ENCODE measurements at regions not wholly inside any gene's neighbourhood (a gene's known extent, or its start where the extent isn't known, plus 50 kb on each side); places are given as distances from the start of the nearest gene placed in this dataset.

- intact Hi-C loops (cut with DNase I), result no loop called here
- no peak for DNase-seq
These were observed 277.4 kb downstream of the TNS1 start for GRCh38 chr2:217725409-217725808.

- no peak for DNase-seq
- intact Hi-C loops (cut with DNase I), result no loop called here
These were observed 278.3 kb downstream of the TNS1 start for GRCh38 chr2:217724471-217724870.

DNA sequence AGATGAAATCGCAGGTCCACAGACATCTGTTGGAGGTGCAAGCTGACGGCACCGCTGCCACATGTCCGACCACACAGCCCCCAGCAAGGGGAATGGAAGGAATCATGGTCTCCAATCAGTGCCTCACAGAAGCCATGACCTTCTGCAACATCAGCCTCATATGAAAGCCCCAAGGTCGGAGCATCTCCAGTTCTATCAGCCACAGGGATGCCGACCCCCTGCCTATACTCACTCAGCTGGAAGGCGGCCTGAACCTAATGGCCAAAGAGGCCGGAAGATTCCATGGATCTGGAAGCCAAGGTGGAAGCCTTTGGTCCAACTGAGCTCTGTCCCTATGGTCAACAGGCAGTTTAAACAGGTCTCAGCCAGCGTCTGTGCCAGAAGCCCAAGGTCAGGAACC, 278.8 kb downstream of the TNS1 start:
- DNase-seq, result no peak

DNA sequence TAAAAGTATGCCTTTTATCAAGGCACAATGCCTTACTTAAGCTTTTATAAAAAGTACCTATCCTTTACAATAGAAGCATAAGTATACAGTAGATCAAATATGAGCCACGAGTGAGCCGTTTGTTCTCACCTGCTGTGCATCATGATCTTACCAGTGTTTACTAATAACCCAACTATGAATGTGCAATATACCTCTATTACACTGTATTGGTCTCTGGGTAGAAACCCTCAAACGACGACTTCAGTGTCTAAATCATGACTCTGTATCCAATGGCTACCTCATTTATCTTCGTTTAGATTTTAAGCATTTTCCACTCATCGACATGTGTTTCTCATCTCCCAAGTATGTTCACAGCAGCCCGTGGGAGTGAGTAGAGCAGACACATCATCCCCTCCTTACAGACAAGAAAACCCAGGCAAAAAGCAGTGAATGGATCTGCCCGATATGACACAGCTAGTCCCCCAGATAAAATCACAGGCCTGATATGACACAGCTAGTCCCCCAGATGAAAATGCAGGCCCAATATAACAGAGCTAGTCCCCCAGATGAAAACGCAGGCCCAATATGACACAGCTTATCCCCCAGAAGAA, 279.8 kb downstream of the TNS1 start:
- no peak for DNase-seq
- intact Hi-C loops (cut with DNase I), result no loop called here

More for the DNA sequence above, 278.8 kb downstream of the TNS1 start:
- intact Hi-C loops (cut with DNase I), result no loop called here

- DNase-seq, result peak in 3 of 42 donors; percentile 11 to 18 (median 15)
- intact Hi-C loops (cut with DNase I), result loop anchor here (10.0 kb wide), 3 partner anchors 63 to 1023 kb away; partner anchors contain the start of gene IGFBP5
These were observed 285.1 kb downstream of the TNS1 start for GRCh38 chr2:217717646-217718045.

- DNase-seq, result no peak
- intact Hi-C loops (cut with DNase I), result loop anchor here (10.0 kb wide), 3 partner anchors 61 to 1021 kb away; partner anchors contain the start of gene IGFBP5
These were observed 287.3 kb downstream of the TNS1 start for GRCh38 chr2:217715484-217715883.

DNA sequence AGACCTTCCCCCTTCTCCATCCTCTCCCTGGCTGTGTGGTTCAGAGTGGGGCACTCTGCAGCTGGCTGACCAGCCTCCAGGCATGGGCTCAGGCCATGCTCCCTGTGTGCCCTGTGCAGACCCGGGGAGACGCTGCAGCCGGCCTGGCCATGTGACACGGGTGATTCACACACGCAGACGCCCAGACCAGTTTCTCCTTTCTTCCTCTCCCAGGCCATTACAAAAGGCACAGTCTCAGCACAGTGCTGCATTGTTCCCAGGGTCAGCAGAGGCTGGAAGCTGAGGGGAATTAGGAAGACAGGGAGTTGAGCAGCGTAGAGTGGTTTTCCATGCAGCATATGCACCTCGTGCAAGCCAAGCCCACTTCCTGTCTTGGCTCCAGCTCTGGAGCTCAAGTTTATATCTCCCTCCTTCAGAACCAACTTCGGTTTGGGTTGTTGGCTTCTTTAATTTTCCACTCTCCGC, 288.5 kb downstream of the TNS1 start:
- peak; percentile 84 to 98 (median 93) for DNase-seq
- intact Hi-C loops (cut with DNase I), result loop anchor here (5.0 to 10.0 kb wide), 4 partner anchors 43 to 1020 kb away; partner anchors contain the start of gene IGFBP5

- intact Hi-C loops (cut with DNase I), result loop anchor here (5.0 to 10.0 kb wide), 4 partner anchors 44 to 1019 kb away; partner anchors contain the start of gene IGFBP5
- peak; percentile 63 to 96 (median 88) for DNase-seq
These were observed 289.2 kb downstream of the TNS1 start for GRCh38 chr2:217713395-217714286.

GRCh38 chr2:217712431-217712830, 290.4 kb downstream of the TNS1 start:
- intact Hi-C loops (cut with DNase I), result loop anchor here (5.0 to 10.0 kb wide), 4 partner anchors 45 to 1018 kb away; partner anchors contain the start of gene IGFBP5

GRCh38 chr2:217711188-217711587, 291.6 kb downstream of the TNS1 start:
- intact Hi-C loops (cut with DNase I), result loop anchor here (5.0 to 10.0 kb wide), 4 partner anchors 46 to 1016 kb away; partner anchors contain the start of gene IGFBP5
- DNase-seq, result no peak

More at GRCh38 chr2:217712431-217712830, 290.4 kb downstream of the TNS1 start:
- no peak for DNase-seq

DNA sequence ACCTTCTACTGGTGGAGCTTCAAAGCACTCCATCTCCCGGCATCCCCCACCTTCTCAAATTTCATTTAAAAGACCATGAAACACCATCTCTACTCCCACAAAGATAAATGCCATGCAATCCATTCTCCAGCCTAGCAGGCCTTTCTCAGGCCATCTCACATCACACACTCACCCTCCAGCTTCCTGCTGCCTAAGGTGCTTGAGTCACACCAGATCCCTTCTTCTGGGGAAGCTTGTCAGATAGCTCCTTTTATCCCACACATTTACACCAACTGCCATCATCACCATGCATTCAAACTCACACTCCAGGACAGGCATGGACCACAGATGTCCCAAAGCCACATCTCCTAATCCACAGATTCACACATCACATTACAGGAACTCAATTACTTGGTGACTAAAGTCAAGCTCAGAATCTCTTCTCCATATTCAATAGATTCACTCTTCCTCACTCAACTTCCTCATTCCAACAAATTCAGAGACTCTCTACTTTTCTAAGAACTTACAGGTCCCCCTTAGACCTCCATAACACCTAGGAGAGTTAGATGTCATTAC, 292.5 kb downstream of the TNS1 start:
- intact Hi-C loops (cut with DNase I), result loop anchor here (5.0 to 10.0 kb wide), 4 partner anchors 47 to 1015 kb away; partner anchors contain the start of gene IGFBP5
- no peak for DNase-seq

DNA sequence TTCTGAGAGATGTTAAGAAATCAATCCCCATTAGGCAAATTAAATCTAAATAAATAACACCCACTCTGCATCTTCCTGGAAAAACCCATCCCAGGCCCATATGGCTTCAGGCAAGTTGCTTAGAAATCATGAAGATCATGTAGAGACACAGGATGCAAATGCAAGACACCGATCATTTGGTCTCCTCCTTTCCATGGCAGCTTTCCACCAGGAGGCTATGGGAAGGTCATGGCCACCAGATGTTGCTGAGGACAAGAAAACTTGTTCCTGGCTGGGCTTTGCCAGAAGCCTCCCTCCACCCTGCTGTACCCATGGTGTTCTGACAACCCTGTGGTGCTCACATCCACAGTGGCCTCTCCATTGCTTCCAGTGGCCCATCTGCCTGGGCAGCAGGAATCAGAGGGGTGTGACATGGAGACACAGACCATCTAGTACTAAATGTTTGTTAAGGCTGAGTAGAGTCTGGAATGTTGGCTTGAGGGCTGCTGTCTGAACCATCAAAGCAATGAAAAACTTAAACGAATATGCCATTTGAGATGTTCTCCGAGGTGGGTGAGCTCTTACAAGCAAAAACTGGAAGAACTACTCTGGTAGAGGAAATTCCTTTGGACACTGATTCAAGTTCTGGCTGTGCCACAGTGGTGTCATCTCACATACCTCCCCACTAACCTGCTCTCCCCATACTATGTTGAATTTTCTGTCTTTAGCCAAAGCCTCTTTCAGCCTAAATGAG, 293.2 kb downstream of the TNS1 start:
- no peak for DNase-seq

GRCh38 chr2:217707131-217707611, 295.6 kb downstream of the TNS1 start:
- intact Hi-C loops (cut with DNase I), result no loop called here
- no peak for DNase-seq

More for the DNA sequence above, 293.2 kb downstream of the TNS1 start:
- intact Hi-C loops (cut with DNase I), result loop anchor here (5.0 to 10.0 kb wide), 4 partner anchors 48 to 1015 kb away; partner anchors contain the start of gene IGFBP5

- DNase-seq, result no peak
- intact Hi-C loops (cut with DNase I), result no loop called here
These were observed 296.3 kb downstream of the TNS1 start for GRCh38 chr2:217706513-217706912.

GRCh38 chr2:217706095-217706494, 296.7 kb downstream of the TNS1 start:
- no peak for DNase-seq
- intact Hi-C loops (cut with DNase I), result no loop called here

GRCh38 chr2:217705461-217705860, 297.3 kb downstream of the TNS1 start:
- intact Hi-C loops (cut with DNase I), result no loop called here

DNA sequence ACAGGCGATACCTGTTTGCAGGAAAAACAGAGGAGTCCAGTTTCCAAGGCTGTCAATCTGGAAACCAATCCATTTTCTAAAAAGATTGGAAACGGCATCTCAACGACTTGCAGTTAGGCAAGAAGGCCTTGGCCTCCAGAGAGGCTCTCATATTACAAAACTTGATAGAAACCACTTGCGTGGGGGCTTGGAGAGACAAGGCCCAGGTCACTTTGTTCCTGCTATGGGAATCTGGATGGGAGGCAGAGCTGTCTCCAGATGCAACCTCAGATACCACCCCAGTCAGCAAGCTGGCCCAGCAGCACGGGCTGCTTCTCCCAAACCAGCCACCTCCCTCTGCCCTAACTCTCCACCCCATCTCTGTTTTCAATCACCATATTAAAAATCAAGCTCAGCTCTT, 298.8 kb downstream of the TNS1 start:
- DNase-seq, result no peak
- intact Hi-C loops (cut with DNase I), result no loop called here

More at GRCh38 chr2:217705461-217705860, 297.3 kb downstream of the TNS1 start:
- DNase-seq, result no peak

DNA sequence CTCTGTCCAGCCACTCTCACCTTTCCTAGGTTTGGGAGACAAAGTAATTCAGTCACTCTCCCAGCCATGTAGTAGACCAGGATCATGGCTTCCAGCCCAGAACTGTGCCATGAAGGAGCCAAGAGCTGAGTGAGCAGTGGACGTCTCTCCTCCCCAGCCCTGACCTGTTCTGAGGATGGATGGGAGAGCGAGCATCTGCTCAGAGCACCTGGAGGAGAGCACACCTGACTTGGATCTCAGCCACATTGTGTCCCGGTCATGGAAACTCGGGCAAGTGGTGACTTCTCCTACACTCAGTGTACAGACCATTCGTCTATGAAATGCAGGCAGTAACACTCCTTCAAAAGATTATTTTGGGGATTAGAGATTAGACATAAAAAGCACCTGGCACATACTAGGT, 299.7 kb downstream of the TNS1 start:
- intact Hi-C loops (cut with DNase I), result no loop called here
- no peak for DNase-seq
